Fibroblast of lung (primary cell): ENCODE measurements at regions not wholly inside any gene's neighbourhood (a gene's known extent, or its start where the extent isn't known, plus 50 kb on each side); places are given as distances from the start of the nearest gene placed in this dataset.

Experiments used
- CTCF ChIP-seq, 2 donors: IDR thresholded peaks in 1 of 2; conservative IDR thresholded peaks in 1 of 2; 1 replicate in 1 of 2; 2 replicates in 1 of 2; pipeline ENCODE4 v1.5.1; 2011 to 2012; ENCODE audit warnings: low read length in 2 of 2, control low read depth in 1 of 2, inconsistent platforms in 1 of 2, low read depth in 1 of 2, mild to moderate bottlenecking in 1 of 2
- EZH2 ChIP-seq: IDR thresholded peaks from 2 replicates; pipeline ENCODE4 v1.5.1; 2012; ENCODE audit warnings: low read length, control low read depth, mild to moderate bottlenecking; ENCODE audit errors: missing control alignments

- TF ChIP-seq CTCF (conservative IDR thresholded peaks at IDR 0.05 in 1 of 2, IDR thresholded peaks at IDR 0.05 in 1 of 2; ENCODE audit: low read depth in 1 of 2, low read length in 2 of 2): no peak
- TF ChIP-seq EZH2: no peak
Observed at GRCh38 chr2:237219826-237220225, 134.1 kb downstream of the COPS8 start.
